BLaER1 treated with 17β-estradiol and CSF1 and Interleukin-3, amounts not matched to agents 10 nM and 100 nM (cell line): ENCODE measurements at regions not wholly inside any gene's neighbourhood (a gene's known extent, or its start where the extent isn't known, plus 50 kb on each side); places are given as distances from the start of the nearest gene placed in this dataset.

Experiments used
- H3K27ac ChIP-seq, 11 experiments: shearing (Covaris generic); formaldehyde crosslinking; 2 replicates each; pipeline ENCODE4 v1.8.1; 2022
- H3K27me3 ChIP-seq, 11 experiments: shearing (Covaris generic); formaldehyde crosslinking; 2 replicates each; pipeline ENCODE4 v1.8.1; 2022
- H3K36me3 ChIP-seq, 11 experiments: shearing (Covaris generic); formaldehyde crosslinking; 2 replicates each; pipeline ENCODE4 v1.8.1; 2022
- H3K4me1 ChIP-seq, 10 experiments: shearing (Covaris generic); formaldehyde crosslinking; 2 replicates each; pipeline ENCODE4 v1.8.1; 2022
- H3K4me2 ChIP-seq, 11 experiments: shearing (Covaris generic); formaldehyde crosslinking; 2 replicates each; pipeline ENCODE4 v1.8.1; 2022
- H3K4me3 ChIP-seq, 10 experiments: shearing (Covaris generic); formaldehyde crosslinking; 2 replicates each; pipeline ENCODE4 v1.8.1; 2022
- H3K9ac ChIP-seq, 11 experiments: shearing (Covaris generic); formaldehyde crosslinking; 2 replicates each; pipeline ENCODE4 v1.8.1; 2022
- H3K9me3 ChIP-seq, 11 experiments: shearing (Covaris generic); formaldehyde crosslinking; replicated peaks in 1 of 11; 2 replicates each; pipeline ENCODE4 v1.8.1; 2022
- H4K20me1 ChIP-seq, 11 experiments: shearing (Covaris generic); formaldehyde crosslinking; 2 replicates each; pipeline ENCODE4 v1.8.1; 2022
- Cebpa-rat ChIP-seq, 11 experiments: shearing (Covaris generic); IDR thresholded peaks; 2 replicates each; pipeline ENCODE4 v1.8.1; 2022

GRCh38 chrX:151796576-151796975 lies 62.0 kb downstream of the CNGA2 start:
- Histone ChIP-seq H3K27me3 (peaks cover 98 to 100% (median 99%) of the 10 kb centered on the region in 11 experiments), H3K36me3 (no peaks in the 10 kb centered on the region), H3K4me1 (no peaks in the 10 kb centered on the region), H3K9ac (no peak overlapping the region), H3K4me2 (no peak overlapping the region), H3K4me3 (no peak overlapping the region), H3K9me3 (peaks cover 0 to 10% (median 0%) of the 10 kb centered on the region in 11 experiments; a peak in 1 of 22 replicates), H3K27ac (no peak overlapping the region), H4K20me1 (peaks cover 0 to 7% (median 0%) of the 10 kb centered on the region in 11 experiments; a peak in 6 of 22 replicates)
- TF ChIP-seq Cebpa-rat (IDR thresholded peaks at IDR 0.05): no peak

- H3K4me2 ChIP-seq: no peak overlapping the region
- H3K4me3 ChIP-seq: no peak overlapping the region
- no peaks in the 10 kb centered on the region for H3K36me3 ChIP-seq
- H4K20me1 ChIP-seq: peaks cover 0 to 7% (median 0%) of the 10 kb centered on the region in 11 experiments; a peak in 5 of 22 replicates
- TF ChIP-seq Cebpa-rat (IDR thresholded peaks at IDR 0.05): no peak
- H3K9ac ChIP-seq: no peak overlapping the region
- H3K27me3 ChIP-seq: peaks cover 92 to 100% (median 98%) of the 10 kb centered on the region in 11 experiments
- no peak overlapping the region for H3K27ac ChIP-seq
- no peaks in the 10 kb centered on the region for H3K9me3 ChIP-seq
- H3K4me1 ChIP-seq: no peaks in the 10 kb centered on the region
Observed at GRCh38 chrX:151801980-151802379, 67.4 kb downstream of the CNGA2 start.

GRCh38 chrX:151806967-151807540 lies 72.5 kb downstream of the CNGA2 start:
- Histone ChIP-seq H4K20me1 (peaks cover 0 to 4% (median 0%) of the 10 kb centered on the region in 11 experiments; a peak in 1 of 22 replicates), H3K4me3 (no peak overlapping the region), H3K27ac (no peak overlapping the region), H3K4me1 (no peaks in the 10 kb centered on the region), H3K9ac (no peak overlapping the region), H3K27me3 (peaks cover 90 to 100% (median 99%) of the 10 kb centered on the region in 11 experiments), H3K9me3 (peaks cover 0 to 7% (median 0%) of the 10 kb centered on the region in 11 experiments; a peak in 1 of 22 replicates), H3K36me3 (no peaks in the 10 kb centered on the region), H3K4me2 (no peak overlapping the region)
- no peak for TF ChIP-seq Cebpa-rat (IDR thresholded peaks at IDR 0.05)

- Histone ChIP-seq H3K9me3 (peaks cover 0 to 7% (median 0%) of the 10 kb centered on the region in 11 experiments; a peak in 1 of 22 replicates), H4K20me1 (no peaks in the 10 kb centered on the region; a peak in 1 of 22 replicates), H3K4me2 (no peak overlapping the region), H3K9ac (no peak overlapping the region), H3K27ac (no peak overlapping the region), H3K27me3 (peaks cover 93 to 100% (median 99%) of the 10 kb centered on the region in 11 experiments), H3K4me1 (no peaks in the 10 kb centered on the region), H3K36me3 (no peaks in the 10 kb centered on the region), H3K4me3 (no peak overlapping the region)
- TF ChIP-seq Cebpa-rat (IDR thresholded peaks at IDR 0.05): no peak
Observed at GRCh38 chrX:151812661-151813060, 78.1 kb downstream of the CNGA2 start.

- Histone ChIP-seq H3K4me3 (no peak overlapping the region), H3K9ac (no peak overlapping the region), H4K20me1 (no peaks in the 10 kb centered on the region; a peak in 2 of 22 replicates), H3K4me1 (no peaks in the 10 kb centered on the region), H3K27ac (no peak overlapping the region), H3K4me2 (no peak overlapping the region), H3K27me3 (peaks cover 92 to 100% (median 100%) of the 10 kb centered on the region in 11 experiments), H3K9me3 (no peaks in the 10 kb centered on the region), H3K36me3 (no peaks in the 10 kb centered on the region)
- TF ChIP-seq Cebpa-rat (IDR thresholded peaks at IDR 0.05): no peak
Observed at GRCh38 chrX:151814767-151815166, 80.2 kb downstream of the CNGA2 start.

GRCh38 chrX:151815398-151815797 lies 80.9 kb downstream of the CNGA2 start:
- Histone ChIP-seq H3K27ac (no peak overlapping the region), H3K4me3 (no peak overlapping the region), H4K20me1 (no peaks in the 10 kb centered on the region; a peak in 2 of 22 replicates), H3K9me3 (no peaks in the 10 kb centered on the region), H3K4me1 (no peaks in the 10 kb centered on the region), H3K27me3 (peaks cover 93 to 100% (median 100%) of the 10 kb centered on the region in 11 experiments), H3K36me3 (no peaks in the 10 kb centered on the region), H3K9ac (no peak overlapping the region), H3K4me2 (no peak overlapping the region)
- no peak for TF ChIP-seq Cebpa-rat (IDR thresholded peaks at IDR 0.05)

- Histone ChIP-seq H3K27me3 (peaks cover 94 to 100% (median 100%) of the 10 kb centered on the region in 11 experiments), H3K27ac (no peak overlapping the region), H4K20me1 (no peaks in the 10 kb centered on the region; a peak in 4 of 22 replicates), H3K4me1 (peaks cover 0 to 7% (median 4%) of the 10 kb centered on the region in 10 experiments; a peak in 7 of 20 replicates), H3K4me2 (no peak overlapping the region), H3K4me3 (no peak overlapping the region), H3K36me3 (no peaks in the 10 kb centered on the region), H3K9ac (no peak overlapping the region), H3K9me3 (no peaks in the 10 kb centered on the region)
- TF ChIP-seq Cebpa-rat (IDR thresholded peaks at IDR 0.05): no peak
Observed at GRCh38 chrX:151816934-151817333, 82.4 kb downstream of the CNGA2 start.

GRCh38 chrX:151818828-151819227 lies 84.3 kb downstream of the CNGA2 start:
- TF ChIP-seq Cebpa-rat (IDR thresholded peaks at IDR 0.05): no peak
- H3K9ac ChIP-seq: no peak overlapping the region
- peaks cover 94 to 100% (median 100%) of the 10 kb centered on the region in 11 experiments for H3K27me3 ChIP-seq
- H3K9me3 ChIP-seq: no peaks in the 10 kb centered on the region
- H3K4me2 ChIP-seq: no peak overlapping the region
- no peaks in the 10 kb centered on the region for H3K36me3 ChIP-seq
- peaks cover 0 to 8% (median 4%) of the 10 kb centered on the region in 10 experiments; a peak in 7 of 20 replicates for H3K4me1 ChIP-seq
- no peak overlapping the region for H3K27ac ChIP-seq
- peaks cover 0 to 2% (median 0%) of the 10 kb centered on the region in 11 experiments; a peak in 4 of 22 replicates for H4K20me1 ChIP-seq
- H3K4me3 ChIP-seq: no peak overlapping the region

- Histone ChIP-seq H3K36me3 (no peaks in the 10 kb centered on the region), H3K27ac (no peak overlapping the region), H4K20me1 (peaks cover 0 to 2% (median 0%) of the 10 kb centered on the region in 11 experiments; a peak in 4 of 22 replicates), H3K27me3 (peaks cover 94 to 100% (median 100%) of the 10 kb centered on the region in 11 experiments), H3K9ac (no peak overlapping the region), H3K4me1 (peaks cover 0 to 8% (median 4%) of the 10 kb centered on the region in 10 experiments; a peak in 7 of 20 replicates), H3K4me2 (peak overlapping the region in 6 of 11 experiments; percentile 12 to 39 (median 33); a peak in 8 of 22 replicates), H3K4me3 (no peak overlapping the region), H3K9me3 (no peaks in the 10 kb centered on the region)
- TF ChIP-seq Cebpa-rat (IDR thresholded peaks at IDR 0.05): no peak
Observed at GRCh38 chrX:151821226-151821625, 86.7 kb downstream of the CNGA2 start.
